HEK293T (cell line): ENCODE measurements at regions not wholly inside any gene's neighbourhood (a gene's known extent, or its start where the extent isn't known, plus 50 kb on each side); places are given as distances from the start of the nearest gene placed in this dataset.

ENCODE experiments used
- CTCF ChIA-PET: fragments of 350-600 bp; formaldehyde crosslinking; extraction: SDS; loops from one replicate; lab custom pipeline; 2021; ENCODE audit warnings: antibody characterized with exemption, inconsistent platforms; lab: Yijun Ruan, JAX
- POLR2A ChIA-PET: fragments of 350-600 bp; formaldehyde crosslinking; extraction: SDS; loops from one replicate; lab custom pipeline; 2020; ENCODE audit warnings: antibody characterized with exemption, inconsistent platforms; lab: Yijun Ruan, JAX
- DNase-seq: peaks from one replicate; pipeline ENCODE4 v3.0.0; 2012; ENCODE audit warnings: mixed read lengths; ENCODE audit errors: extremely low spot score
- ARNT ChIP-seq: fragments of 450-650 bp; IDR thresholded peaks from 2 replicates; pipeline ENCODE4 v1.6.1; 2017; ENCODE audit warnings: mild to moderate bottlenecking
- BHLHE40 ChIP-seq: fragments of 450-650 bp; IDR thresholded peaks from 2 replicates; pipeline ENCODE4 v1.6.1; 2016; ENCODE audit warnings: mild to moderate bottlenecking, moderate library complexity, borderline replicate concordance
- CTBP1 ChIP-seq: fragments of 450-650 bp; IDR thresholded peaks from 2 replicates; pipeline ENCODE4 v1.6.1; 2016; ENCODE audit warnings: borderline replicate concordance
- ELF4 ChIP-seq: fragments of 450-650 bp; IDR thresholded peaks from 2 replicates; pipeline ENCODE4 v1.6.1; 2017; ENCODE audit warnings: antibody characterized with exemption
- FOXA1 ChIP-seq: fragments of 450-650 bp; IDR thresholded peaks from 2 replicates; pipeline ENCODE4 v1.6.1; 2016; ENCODE audit warnings: mild to moderate bottlenecking
- FOXK2 ChIP-seq: fragments of 450-650 bp; IDR thresholded peaks from 2 replicates; pipeline ENCODE4 v1.6.1; 2016; ENCODE audit warnings: mild to moderate bottlenecking
- FOXM1 ChIP-seq: fragments of 450-650 bp; IDR thresholded peaks from 2 replicates; pipeline ENCODE4 v1.6.1; 2017; ENCODE audit warnings: mild to moderate bottlenecking, borderline replicate concordance
- HDGF ChIP-seq: fragments of 450-650 bp; IDR thresholded peaks from 2 replicates; pipeline ENCODE4 v1.6.1; 2017; ENCODE audit warnings: antibody characterized with exemption, borderline replicate concordance
- L3MBTL2 ChIP-seq: fragments of 450-650 bp; conservative IDR thresholded peaks from 2 replicates; pipeline ENCODE4 v1.6.1; 2016; ENCODE audit warnings: mild to moderate bottlenecking
- LEF1 ChIP-seq: fragments of 450-650 bp; IDR thresholded peaks from 2 replicates; pipeline ENCODE4 v1.6.1; 2017; ENCODE audit warnings: mild to moderate bottlenecking, borderline replicate concordance
- NFRKB ChIP-seq: fragments of 450-650 bp; IDR thresholded peaks from 2 replicates; pipeline ENCODE4 v1.6.1; 2016; ENCODE audit warnings: mild to moderate bottlenecking, moderate library complexity
- SP1 ChIP-seq: fragments of 450-650 bp; IDR thresholded peaks from 2 replicates; pipeline ENCODE4 v1.6.1; 2017
- SUZ12 ChIP-seq: fragments of 450-650 bp; IDR thresholded peaks from 2 replicates; pipeline ENCODE4 v1.6.1; 2016; ENCODE audit warnings: mild to moderate bottlenecking
- TARDBP ChIP-seq: fragments of 450-650 bp; IDR thresholded peaks from 2 replicates; pipeline ENCODE4 v1.6.1; 2016
- ZNF384 ChIP-seq: fragments of 450-650 bp; IDR thresholded peaks from 2 replicates; pipeline ENCODE4 v1.6.1; 2016
- TF ChIP-seq, protein P1 (sequence below): fragments of 450-650 bp; IDR thresholded peaks from 2 replicates; pipeline ENCODE4 v1.6.1; 2016

GRCh38 chr4:124790471-124790870, 77.9 kb upstream of the ANKRD50 start:
- POLR2A ChIA-PET: no interaction called here
- no peak for DNase-seq
- no peak for TF ChIP-seq BHLHE40
- TF ChIP-seq, protein P1, sequence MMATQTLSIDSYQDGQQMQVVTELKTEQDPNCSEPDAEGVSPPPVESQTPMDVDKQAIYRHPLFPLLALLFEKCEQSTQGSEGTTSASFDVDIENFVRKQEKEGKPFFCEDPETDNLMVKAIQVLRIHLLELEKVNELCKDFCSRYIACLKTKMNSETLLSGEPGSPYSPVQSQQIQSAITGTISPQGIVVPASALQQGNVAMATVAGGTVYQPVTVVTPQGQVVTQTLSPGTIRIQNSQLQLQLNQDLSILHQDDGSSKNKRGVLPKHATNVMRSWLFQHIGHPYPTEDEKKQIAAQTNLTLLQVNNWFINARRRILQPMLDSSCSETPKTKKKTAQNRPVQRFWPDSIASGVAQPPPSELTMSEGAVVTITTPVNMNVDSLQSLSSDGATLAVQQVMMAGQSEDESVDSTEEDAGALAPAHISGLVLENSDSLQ: no peak
- no peak for TF ChIP-seq ARNT
- TF ChIP-seq TARDBP: no peak
- TF ChIP-seq CTBP1: no peak
- CTCF ChIA-PET: no interaction called here

- ChIA-PET CTCF (no interaction called here), POLR2A (interaction anchor here (0.8 kb wide), 1 partner anchor 76 kb away, joined by 3 read pairs; no protein-coding TSS in a partner anchor)
- no peak for DNase-seq
- TF ChIP-seq, protein P1: no peak
- no peak for TF ChIP-seq ARNT
Measured at GRCh38 chr4:124786634-124787033, 74.1 kb upstream of the ANKRD50 start.

- no peak for TF ChIP-seq ELF4
- ChIA-PET POLR2A (no interaction called here), CTCF (no interaction called here)
- no peak for DNase-seq
Measured at GRCh38 chr4:124785645-124786044, 73.1 kb upstream of the ANKRD50 start.

GRCh38 chr4:124783847-124784246, 71.3 kb upstream of the ANKRD50 start:
- ChIA-PET POLR2A (no interaction called here), CTCF (no interaction called here)
- TF ChIP-seq SUZ12 (no peak), BHLHE40 (no peak), CTBP1 (no peak), ELF4 (no peak), HDGF (no peak), SP1 (no peak), FOXA1 (no peak), TARDBP (no peak), FOXM1 (no peak), NFRKB (no peak), L3MBTL2 (no peak), ARNT (no peak), ZNF384 (no peak), FOXK2 (no peak), LEF1 (no peak)
- TF ChIP-seq, protein P1: no peak
- DNase-seq: no peak

DNA sequence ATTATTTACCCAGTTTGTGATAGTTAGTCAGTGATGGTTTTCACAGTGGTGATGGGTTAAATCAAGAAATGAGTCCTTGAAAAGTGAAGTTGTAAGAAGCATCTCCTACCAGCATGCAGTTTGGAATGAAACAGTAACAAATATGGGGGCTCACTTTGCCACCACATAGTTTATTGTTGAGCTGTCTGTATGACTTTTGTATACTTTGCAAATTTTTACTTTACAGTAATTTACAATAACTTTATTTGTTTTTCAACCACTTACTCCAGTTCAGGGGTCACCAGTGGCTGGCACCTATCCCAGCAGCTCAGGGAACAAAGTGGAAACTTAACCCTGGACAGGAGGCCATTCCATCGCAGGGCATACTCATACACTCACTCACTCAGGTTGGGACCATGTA, 64.5 kb upstream of the ANKRD50 start:
- POLR2A ChIA-PET: no interaction called here
- CTCF ChIA-PET: no interaction called here
- no peak for TF ChIP-seq ARNT
- no peak for TF ChIP-seq ZNF384
- TF ChIP-seq SP1: no peak
- TF ChIP-seq BHLHE40: no peak
- TF ChIP-seq, protein P1: no peak
- TF ChIP-seq TARDBP: no peak
- no peak for TF ChIP-seq ELF4
- TF ChIP-seq FOXK2: no peak
- no peak for TF ChIP-seq FOXA1
- TF ChIP-seq L3MBTL2: no peak
- no peak for TF ChIP-seq HDGF
- TF ChIP-seq CTBP1: no peak
- no peak for TF ChIP-seq FOXM1
- no peak for TF ChIP-seq SUZ12
- no peak for TF ChIP-seq LEF1
- TF ChIP-seq NFRKB: no peak
- DNase-seq: no peak

- ChIA-PET CTCF (no interaction called here), POLR2A (no interaction called here)
- TF ChIP-seq SUZ12 (no peak), FOXK2 (no peak), BHLHE40 (no peak), LEF1 (no peak), FOXA1 (no peak)
- DNase-seq: no peak
Measured at GRCh38 chr4:124768596-124769365, 56.2 kb upstream of the ANKRD50 start.

GRCh38 chr4:124762956-124763355, 50.4 kb upstream of the ANKRD50 start:
- POLR2A ChIA-PET: no interaction called here
- CTCF ChIA-PET: no interaction called here
- no peak for TF ChIP-seq HDGF
- TF ChIP-seq ARNT: no peak
- no peak for TF ChIP-seq ELF4
- no peak for TF ChIP-seq FOXK2
- no peak for TF ChIP-seq TARDBP
- no peak for TF ChIP-seq FOXM1
- no peak for TF ChIP-seq ZNF384
- no peak for TF ChIP-seq BHLHE40
- no peak for TF ChIP-seq LEF1
- DNase-seq: no peak
